Fibroblast of lung (primary cell): ENCODE measurements at regions not wholly inside any gene's neighbourhood (a gene's known extent, or its start where the extent isn't known, plus 50 kb on each side); places are given as distances from the start of the nearest gene placed in this dataset.

Source experiments
- DNase-seq, 2 donors: peaks; one replicate each; pipeline versions ENCODE4 v3.0.0 to v3.0.0-alpha.2; 2010; ENCODE audit warnings: low read depth in 2 of 2
- H2AFZ ChIP-seq: 2 replicates; pipeline ENCODE4 v1.5.1; 2012; ENCODE audit warnings: low read length, control low read depth, inconsistent platforms
- H3K27ac ChIP-seq: 2 replicates; pipeline ENCODE4 v1.5.1; 2011; ENCODE audit warnings: low read length, control low read depth; ENCODE audit not compliant: insufficient read depth
- H3K27me3 ChIP-seq: 2 replicates; pipeline ENCODE4 v1.5.1; 2011; ENCODE audit warnings: mild to moderate bottlenecking, low read length; ENCODE audit not compliant: control insufficient read depth, insufficient read depth
- H3K36me3 ChIP-seq: 2 replicates; pipeline ENCODE4 v1.5.1; 2011; ENCODE audit warnings: low read length; ENCODE audit not compliant: control insufficient read depth, insufficient read depth
- H3K4me1 ChIP-seq: 2 replicates; pipeline ENCODE4 v1.5.1; 2011; ENCODE audit warnings: low read length; ENCODE audit not compliant: control insufficient read depth, insufficient read depth; ENCODE audit errors: extremely low read depth
- H3K4me2 ChIP-seq: 2 replicates; pipeline ENCODE4 v1.5.1; 2011; ENCODE audit warnings: low read length, control low read depth; ENCODE audit not compliant: insufficient read depth; ENCODE audit errors: extremely low read depth
- H3K4me3 ChIP-seq, 4 experiments: fragments of 200-600 bp in 1 of 4; sonication (generic) in 1 of 4; replicated peaks in 1 of 4; 2 replicates each; pipeline ENCODE4 v1.5.1; 2011 to 2016; ENCODE audit warnings: low read length in 4 of 4, low read depth in 3 of 4, mild to moderate bottlenecking in 3 of 4, control low read depth in 2 of 4, inconsistent platforms in 1 of 4, mixed read lengths in 1 of 4; ENCODE audit not compliant: insufficient read depth in 1 of 4; ENCODE audit errors: control extremely low read depth in 1 of 4
- H3K79me2 ChIP-seq: 2 replicates; pipeline ENCODE4 v1.5.1; 2012; ENCODE audit warnings: mild to moderate bottlenecking, low read length, inconsistent platforms; ENCODE audit not compliant: control insufficient read depth, insufficient read depth
- H3K9ac ChIP-seq: 2 replicates; pipeline ENCODE4 v1.5.1; 2011; ENCODE audit warnings: mild to moderate bottlenecking, low read length, control low read depth; ENCODE audit not compliant: insufficient read depth
- H3K9me3 ChIP-seq: 2 replicates; pipeline ENCODE4 v1.5.1; 2012; ENCODE audit warnings: low read depth, low read length; ENCODE audit not compliant: control insufficient read depth, insufficient read depth
- H4K20me1 ChIP-seq: 2 replicates; pipeline ENCODE4 v1.5.1; 2011; ENCODE audit warnings: low read length; ENCODE audit not compliant: control insufficient read depth, insufficient read depth; ENCODE audit errors: extremely low read depth
- EZH2 ChIP-seq: IDR thresholded peaks from 2 replicates; pipeline ENCODE4 v1.5.1; 2012; ENCODE audit warnings: low read length, control low read depth, mild to moderate bottlenecking; ENCODE audit errors: missing control alignments
- TF ChIP-seq, protein P1 (sequence below), 2 donors: IDR thresholded peaks in 1 of 2; conservative IDR thresholded peaks in 1 of 2; 1 replicate in 1 of 2; 2 replicates in 1 of 2; pipeline ENCODE4 v1.5.1; 2011 to 2012; ENCODE audit warnings: low read length in 2 of 2, control low read depth in 1 of 2, inconsistent platforms in 1 of 2, low read depth in 1 of 2, mild to moderate bottlenecking in 1 of 2

DNA sequence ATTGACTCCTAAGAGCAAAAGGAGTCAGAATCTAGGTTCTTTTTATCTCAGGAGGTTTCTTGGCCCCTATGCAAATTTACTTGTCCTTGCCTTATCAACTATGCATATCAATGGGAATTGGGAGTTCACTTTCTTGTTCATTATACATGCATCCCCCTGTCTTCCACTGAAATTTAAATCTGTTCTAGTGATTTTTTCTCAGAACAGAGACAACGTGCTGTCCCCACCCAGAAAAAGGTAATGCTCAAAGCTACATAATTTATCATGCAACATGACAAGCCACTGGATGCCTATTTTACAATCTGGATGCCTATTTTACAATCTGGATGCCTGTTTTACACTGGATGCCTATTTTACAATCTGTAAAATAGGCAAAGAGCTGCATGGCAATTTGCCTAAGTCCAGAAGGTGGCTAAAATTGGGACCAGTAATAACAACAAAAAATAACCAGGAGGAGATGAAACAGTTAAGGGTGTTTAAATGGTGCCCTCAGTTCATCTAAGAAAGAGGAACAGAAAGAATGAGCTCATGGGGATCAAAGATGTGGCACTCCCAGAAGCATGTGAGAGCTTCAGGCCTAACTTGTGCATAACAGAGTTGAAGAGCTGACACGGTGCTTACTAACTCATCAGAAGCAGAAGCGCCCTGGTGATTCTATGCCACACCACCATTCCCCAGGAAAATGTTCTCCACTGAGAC is 537.8 kb upstream of the BOD1L1 start:
- Histone ChIP-seq H3K79me2 (no peaks in the 10 kb centered on the region), H3K9ac (no peak overlapping the region), H3K27ac (no peak overlapping the region), H3K27me3 (no peaks in the 10 kb centered on the region), H3K4me3 (no peak overlapping the region), H2AFZ (no peak overlapping the region), H3K4me1 (no peaks in the 10 kb centered on the region), H3K4me2 (no peak overlapping the region), H3K36me3 (no peaks in the 10 kb centered on the region), H4K20me1 (no peaks in the 10 kb centered on the region), H3K9me3 (no peaks in the 10 kb centered on the region)
- no peak for TF ChIP-seq EZH2
- TF ChIP-seq, protein P1, sequence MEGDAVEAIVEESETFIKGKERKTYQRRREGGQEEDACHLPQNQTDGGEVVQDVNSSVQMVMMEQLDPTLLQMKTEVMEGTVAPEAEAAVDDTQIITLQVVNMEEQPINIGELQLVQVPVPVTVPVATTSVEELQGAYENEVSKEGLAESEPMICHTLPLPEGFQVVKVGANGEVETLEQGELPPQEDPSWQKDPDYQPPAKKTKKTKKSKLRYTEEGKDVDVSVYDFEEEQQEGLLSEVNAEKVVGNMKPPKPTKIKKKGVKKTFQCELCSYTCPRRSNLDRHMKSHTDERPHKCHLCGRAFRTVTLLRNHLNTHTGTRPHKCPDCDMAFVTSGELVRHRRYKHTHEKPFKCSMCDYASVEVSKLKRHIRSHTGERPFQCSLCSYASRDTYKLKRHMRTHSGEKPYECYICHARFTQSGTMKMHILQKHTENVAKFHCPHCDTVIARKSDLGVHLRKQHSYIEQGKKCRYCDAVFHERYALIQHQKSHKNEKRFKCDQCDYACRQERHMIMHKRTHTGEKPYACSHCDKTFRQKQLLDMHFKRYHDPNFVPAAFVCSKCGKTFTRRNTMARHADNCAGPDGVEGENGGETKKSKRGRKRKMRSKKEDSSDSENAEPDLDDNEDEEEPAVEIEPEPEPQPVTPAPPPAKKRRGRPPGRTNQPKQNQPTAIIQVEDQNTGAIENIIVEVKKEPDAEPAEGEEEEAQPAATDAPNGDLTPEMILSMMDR (conservative IDR thresholded peaks at IDR 0.05 in 1 of 2, IDR thresholded peaks at IDR 0.05 in 1 of 2; ENCODE audit: low read depth in 1 of 2, low read length in 2 of 2) = no peak
- DNase-seq = no peak

DNA sequence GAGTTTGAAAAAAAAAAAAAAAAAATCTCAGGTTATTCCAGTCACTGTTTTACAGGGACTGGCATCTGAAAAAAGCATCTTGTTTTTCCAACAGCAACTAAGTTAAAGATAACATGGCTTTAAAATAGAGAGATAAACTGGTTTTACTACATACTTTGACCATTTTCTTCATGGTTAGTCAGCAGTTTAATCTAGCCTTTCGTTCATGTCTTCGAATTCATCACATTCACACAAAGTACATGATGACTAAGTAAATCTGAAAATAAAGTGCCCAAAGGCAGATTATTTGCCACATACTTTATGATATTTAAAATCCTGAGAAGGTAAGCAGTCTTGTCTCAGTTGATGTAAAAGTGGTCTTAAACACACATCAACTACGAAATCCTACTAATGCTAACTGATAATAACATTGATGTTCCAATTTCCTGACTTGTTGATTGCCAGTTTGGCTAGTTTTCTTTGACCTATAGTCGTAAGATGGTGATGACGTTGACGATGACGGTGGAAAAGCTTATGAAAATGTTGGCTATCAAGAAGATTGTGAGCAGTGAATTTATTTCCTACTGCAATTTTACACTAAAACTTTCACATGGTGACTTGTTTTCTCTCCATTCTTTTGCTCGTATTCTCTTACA is 540.5 kb upstream of the BOD1L1 start:
- no peak for TF ChIP-seq EZH2
- TF ChIP-seq, protein P1 (conservative IDR thresholded peaks at IDR 0.05 in 1 of 2, IDR thresholded peaks at IDR 0.05 in 1 of 2; ENCODE audit: low read depth in 1 of 2, low read length in 2 of 2) = no peak
- peak; percentile 9 to 23 for DNase-seq
- no peak overlapping the region for H3K4me2 ChIP-seq
- no peaks in the 10 kb centered on the region for H3K4me1 ChIP-seq
- no peaks in the 10 kb centered on the region for H3K9me3 ChIP-seq
- no peaks in the 10 kb centered on the region for H3K36me3 ChIP-seq
- no peaks in the 10 kb centered on the region for H4K20me1 ChIP-seq
- H2AFZ ChIP-seq = no peak overlapping the region
- no peak overlapping the region for H3K4me3 ChIP-seq
- H3K27me3 ChIP-seq = no peaks in the 10 kb centered on the region
- no peak overlapping the region for H3K9ac ChIP-seq
- no peaks in the 10 kb centered on the region for H3K79me2 ChIP-seq
- peak overlapping the region; percentile 6 for H3K27ac ChIP-seq

- H3K4me3 ChIP-seq = no peak overlapping the region
- no peak overlapping the region for H3K9ac ChIP-seq
- H3K27ac ChIP-seq = peak overlapping the region; percentile 33
- no peaks in the 10 kb centered on the region for H4K20me1 ChIP-seq
- DNase-seq = peak; percentile 82 to 85
- H3K36me3 ChIP-seq = no peaks in the 10 kb centered on the region
- H3K79me2 ChIP-seq = no peaks in the 10 kb centered on the region
- H2AFZ ChIP-seq = no peak overlapping the region
- H3K9me3 ChIP-seq = no peaks in the 10 kb centered on the region
- H3K4me1 ChIP-seq = no peaks in the 10 kb centered on the region
- no peak overlapping the region for H3K4me2 ChIP-seq
- TF ChIP-seq, protein P1 (conservative IDR thresholded peaks at IDR 0.05 in 1 of 2, IDR thresholded peaks at IDR 0.05 in 1 of 2; ENCODE audit: low read depth in 1 of 2, low read length in 2 of 2) = no peak
- no peak for TF ChIP-seq EZH2
- H3K27me3 ChIP-seq = no peaks in the 10 kb centered on the region
Measured at GRCh38 chr4:14168919-14169318, 541.4 kb upstream of the BOD1L1 start.
